HCT116 (cell line): ENCODE measurements at regions not wholly inside any gene's neighbourhood (a gene's known extent, or its start where the extent isn't known, plus 50 kb on each side); places are given as distances from the start of the nearest gene placed in this dataset.
"Not testable (repeated sequence)": the region's sequence is repeated elsewhere in the genome, so short reads cannot be mapped to it uniquely, and the experiment has no call there.

Source experiments
- ATAC-seq: fragments of 200-7000 bp; cut with Tn5 transposase; 2 replicates; pipeline ENCODE4 v1.9.1; 2020; ENCODE audit warnings: mild to moderate bottlenecking, moderate library complexity
- BruUV-seq: library from RNA; stranded (reverse); fragments of 400-500 nt; replicated peaks from 2 replicates; lab custom pipeline; 2021; lab: Mats Ljungman, UMichigan
- CTCF ChIA-PET: fragments of 300-600 bp; sonication (Branson Sonifier 250); formaldehyde crosslinking; loops from one replicate; lab custom pipeline; 2021; ENCODE audit warnings: antibody characterized with exemption; lab: Charles Lee
- POLR2A ChIA-PET: fragments of 300-600, 350-600 bp; sonication (Branson Sonifier 250); formaldehyde crosslinking; loops from one replicate; lab custom pipeline; 2021; ENCODE audit warnings: antibody characterized with exemption; lab: Charles Lee
- RAD21 ChIA-PET, 2 experiments: fragments of 300-600 bp; sonication (Branson Sonifier 250); formaldehyde crosslinking; loops; one replicate each; lab custom pipeline; 2023; ENCODE audit warnings: low total read pairs in 2 of 2; ENCODE audit not compliant: uncharacterized antibody in 2 of 2, unreplicated experiment in 2 of 2, low non-redundant PET in 1 of 2; lab: Charles Lee
- DNase-seq: peaks from one replicate; pipeline ENCODE4 v3.0.0-alpha.2; 2010; ENCODE audit warnings: low read depth, low spot score
- H2AFZ ChIP-seq: fragments of 200-600 bp; shearing (Covaris generic), sonication (generic); 2 replicates; pipeline ENCODE4 v1.6.1; 2017; ENCODE audit warnings: low read depth, mixed run types, mixed read lengths, antibody characterized with exemption, low read length; ENCODE audit not compliant: poor library complexity, severe bottlenecking
- H3K27ac ChIP-seq: 2 replicates; pipeline ENCODE4 v1.5.1; 2012; ENCODE audit warnings: low read depth, low read length
- H3K27me3 ChIP-seq: fragments of 200-600 bp; sonication (generic); 2 replicates; pipeline ENCODE4 v1.6.1; 2016; ENCODE audit warnings: mixed run types, low read length, mixed read lengths; ENCODE audit not compliant: insufficient read depth
- H3K36me3 ChIP-seq, 2 experiments: fragments of 200-500 bp in 1 of 2; fragments of 200-600 bp in 1 of 2; sonication (Bioruptor generic) in 1 of 2; sonication (generic) in 1 of 2; 2 replicates each; pipeline versions ENCODE4 v1.5.1 to v1.6.1; 2014 to 2016; ENCODE audit warnings: low read length in 2 of 2, inconsistent platforms in 1 of 2, mixed read lengths in 1 of 2, mixed run types in 1 of 2; ENCODE audit not compliant: insufficient read depth in 2 of 2, control insufficient read depth in 1 of 2
- H3K4me1 ChIP-seq, 2 experiments: fragments of 200-600 bp in 1 of 2; sonication (generic) in 1 of 2; 2 replicates each; pipeline versions ENCODE4 v1.5.1 to v1.6.1; 2012 to 2017; ENCODE audit warnings: low read length in 2 of 2, inconsistent platforms in 1 of 2, mild to moderate bottlenecking in 1 of 2, mixed read lengths in 1 of 2, mixed run types in 1 of 2, moderate library complexity in 1 of 2; ENCODE audit not compliant: insufficient read depth in 2 of 2, control insufficient read depth in 1 of 2
- H3K4me2 ChIP-seq: fragments of 200-600 bp; sonication (generic); 2 replicates; pipeline ENCODE4 v1.6.1; 2017; ENCODE audit warnings: mixed run types, low read length, mixed read lengths
- H3K4me3 ChIP-seq, 2 experiments: fragments of 200-600 bp in 1 of 2; sonication (generic) in 1 of 2; replicated peaks in 1 of 2; 2 replicates each; pipeline ENCODE4 v1.5.1; 2011 to 2016; ENCODE audit warnings: low read length in 2 of 2, control low read depth in 1 of 2, low read depth in 1 of 2, mild to moderate bottlenecking in 1 of 2, mixed read lengths in 1 of 2, mixed run types in 1 of 2
- H3K79me2 ChIP-seq: fragments of 200-600 bp; sonication (generic); 2 replicates; pipeline ENCODE4 v1.6.1; 2017; ENCODE audit warnings: mild to moderate bottlenecking, mixed run types, low read length, moderate library complexity, mixed read lengths; ENCODE audit not compliant: insufficient read depth
- H3K9ac ChIP-seq: fragments of 200-600 bp; sonication (generic); 2 replicates; pipeline ENCODE4 v1.6.1; 2016; ENCODE audit warnings: low read length, mixed read lengths
- H3K9me2 ChIP-seq: fragments of 200-600 bp; sonication (generic), shearing (Covaris generic); 2 replicates; pipeline ENCODE4 v1.6.1; 2017; ENCODE audit warnings: mixed run types, mild to moderate bottlenecking, moderate library complexity; ENCODE audit not compliant: insufficient read depth
- H3K9me3 ChIP-seq, 2 experiments: fragments of 200-500 bp in 1 of 2; fragments of 200-600 bp in 1 of 2; sonication (Bioruptor generic) in 1 of 2; sonication (generic) in 1 of 2; 2 replicates each; pipeline ENCODE4 v1.6.1; 2014 to 2017; ENCODE audit warnings: low read length in 2 of 2, mixed read lengths in 2 of 2, inconsistent platforms in 1 of 2, low read depth in 1 of 2, mild to moderate bottlenecking in 1 of 2, mixed run types in 1 of 2, moderate library complexity in 1 of 2; ENCODE audit not compliant: control insufficient read depth in 1 of 2, insufficient read depth in 1 of 2
- H4K20me1 ChIP-seq: fragments of 200-600 bp; sonication (generic), shearing (Covaris generic); 2 replicates; pipeline ENCODE4 v1.6.1; 2017; ENCODE audit warnings: mixed run types, mild to moderate bottlenecking, moderate library complexity; ENCODE audit not compliant: insufficient read depth
- intact Hi-C: fragments of 100-400 bp; cut with micrococcal nuclease; formaldehyde crosslinking; loops from 2 replicates; pipeline ENCODE4 v1.10.0; 2022

- ATAC-seq, H3K79me2 ChIP-seq, H3K4me2 ChIP-seq, H4K20me1 ChIP-seq, H3K9me2 ChIP-seq, H2AFZ ChIP-seq, RAD21 ChIA-PET, H3K36me3 ChIP-seq, H3K4me3 ChIP-seq, H3K27ac ChIP-seq, intact Hi-C loops, H3K9me3 ChIP-seq, H3K9ac ChIP-seq, POLR2A ChIA-PET, CTCF ChIA-PET, DNase-seq, BruUV-seq, H3K27me3 ChIP-seq: not testable (repeated sequence)
- H3K4me1 ChIP-seq, result peaks cover 6 to 10% of the 10 kb centered on the region in 2 experiments; a peak in 3 of 4 replicates
These were observed 98.4 kb upstream of the CCZ1B start for GRCh38 chr7:6924523-6924922.

GRCh38 chr7:6926193-6927174 lies 100.4 kb upstream of the CCZ1B start:
- ATAC-seq, BruUV-seq, intact Hi-C loops, CTCF ChIA-PET, H3K27me3 ChIP-seq, H3K9me2 ChIP-seq, H2AFZ ChIP-seq, H4K20me1 ChIP-seq, DNase-seq, H3K9me3 ChIP-seq, POLR2A ChIA-PET, H3K79me2 ChIP-seq, H3K36me3 ChIP-seq: not testable (repeated sequence)
- peak overlapping the region; percentile 43; the same call in 1 of the 2 replicates for H3K27ac ChIP-seq
- RAD21 ChIA-PET, result interaction anchor here in 1 of 2 experiments (0.6 kb wide), 1 partner anchor 368 kb away, joined by 7 read pairs; no protein-coding TSS in a partner anchor
- H3K4me3 ChIP-seq, result peak overlapping the region in 1 of 2 experiments; percentile 26; a peak in 2 of 4 replicates
- H3K9ac ChIP-seq, result peak overlapping the region; percentile 11; the same call in 1 of the 2 replicates
- peak overlapping the region; percentile 54 for H3K4me2 ChIP-seq
- peaks cover 6 to 10% of the 10 kb centered on the region in 2 experiments; a peak in 3 of 4 replicates for H3K4me1 ChIP-seq

GRCh38 chr7:6927643-6928042 lies 101.6 kb upstream of the CCZ1B start:
- ATAC-seq, H3K9me2 ChIP-seq, H3K9me3 ChIP-seq, H3K4me3 ChIP-seq, H3K27ac ChIP-seq, H3K27me3 ChIP-seq, H3K9ac ChIP-seq, intact Hi-C loops, DNase-seq, H4K20me1 ChIP-seq, H3K36me3 ChIP-seq, BruUV-seq, H3K79me2 ChIP-seq, CTCF ChIA-PET, H3K4me2 ChIP-seq, RAD21 ChIA-PET, POLR2A ChIA-PET, H2AFZ ChIP-seq: not testable (repeated sequence)
- H3K4me1 ChIP-seq, result peaks cover 6 to 10% of the 10 kb centered on the region in 2 experiments; a peak in 3 of 4 replicates

DNA sequence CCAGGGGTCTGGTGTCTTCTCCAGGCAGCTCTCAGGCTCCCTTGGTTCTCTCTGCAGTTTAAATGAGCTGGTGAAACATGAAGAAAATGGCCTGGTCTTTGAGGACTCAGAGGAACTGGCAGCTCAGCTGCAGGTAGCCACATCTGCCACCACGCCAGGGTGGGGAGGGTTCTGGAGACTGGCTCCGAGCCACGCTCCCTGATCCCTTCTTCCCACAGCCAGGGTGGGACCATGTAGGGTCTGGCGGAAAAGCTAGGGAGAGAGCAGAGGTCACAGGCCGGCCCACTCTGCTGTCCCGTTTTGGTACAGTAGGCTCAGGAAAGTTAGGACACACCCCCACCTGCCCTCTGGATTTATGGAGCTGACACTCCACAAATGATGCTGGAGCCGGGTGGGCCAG lies 103.5 kb upstream of the CCZ1B start:
- H3K27ac ChIP-seq, H3K9me2 ChIP-seq, RAD21 ChIA-PET, H4K20me1 ChIP-seq, ATAC-seq, H3K9me3 ChIP-seq, H3K4me2 ChIP-seq, POLR2A ChIA-PET, H3K27me3 ChIP-seq, intact Hi-C loops, H3K9ac ChIP-seq, H3K79me2 ChIP-seq, H2AFZ ChIP-seq, BruUV-seq, DNase-seq, H3K4me3 ChIP-seq, H3K36me3 ChIP-seq: not testable (repeated sequence)
- CTCF ChIA-PET, result interaction anchor here (1.3 to 2.8 kb wide), 2 partner anchors 340 to 413 kb away, joined by 3 to 6 read pairs; partner anchors contain the start of gene INTS15
- H3K4me1 ChIP-seq, result peaks cover 6 to 10% of the 10 kb centered on the region in 2 experiments; a peak in 3 of 4 replicates
